ENCODE measurements at regions not wholly inside any gene's neighbourhood (a gene's known extent, or its start where the extent isn't known, plus 50 kb on each side); places are given as distances from the start of the nearest gene placed in this dataset.
"Not testable (repeated sequence)": the region's sequence is repeated elsewhere in the genome, so short reads cannot be mapped to it uniquely, and the experiment has no call there.

GRCh38 chr4:13989501-13989900 is 362.0 kb upstream of the BOD1L1 start:
- no peak for DNase-seq

- DNase-seq, result no peak
Measured at GRCh38 chr4:13990596-13991589, 363.4 kb upstream of the BOD1L1 start.

GRCh38 chr4:13992041-13992440 is 364.5 kb upstream of the BOD1L1 start:
- no peak for DNase-seq

- no peak for DNase-seq
Measured at GRCh38 chr4:13992975-13993520, 365.5 kb upstream of the BOD1L1 start.

GRCh38 chr4:13994016-13994415 is 366.5 kb upstream of the BOD1L1 start:
- DNase-seq, result no peak

DNA sequence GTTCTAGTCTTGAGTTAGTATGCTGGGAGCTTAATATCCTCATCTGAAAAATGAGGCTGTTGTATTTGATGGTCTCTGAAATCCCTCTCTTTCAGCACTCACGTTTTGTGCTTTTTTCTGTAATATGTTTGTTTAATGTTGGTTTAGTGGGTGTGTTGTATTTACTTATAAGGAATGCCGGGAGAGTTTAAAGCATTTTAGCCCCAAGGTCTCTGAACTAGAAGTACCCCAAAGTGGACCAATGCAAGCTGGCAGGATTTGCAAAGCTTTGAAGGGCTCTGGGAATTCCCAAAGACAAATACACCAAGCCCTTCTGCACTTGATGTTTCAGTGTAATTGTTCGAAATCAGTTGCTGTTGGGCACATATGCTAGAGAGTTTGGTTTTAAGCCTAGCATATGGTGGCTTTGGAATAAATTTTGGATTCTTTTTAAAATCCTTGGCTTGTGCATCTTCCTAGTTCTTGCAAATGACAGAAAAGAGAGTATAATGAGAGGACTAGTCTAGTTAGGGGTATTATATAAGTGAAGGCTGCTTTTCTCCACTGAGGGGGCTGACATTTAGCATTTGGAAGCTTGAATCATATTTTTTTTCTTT is 371.4 kb upstream of the BOD1L1 start:
- DNase-seq, result no peak

DNA sequence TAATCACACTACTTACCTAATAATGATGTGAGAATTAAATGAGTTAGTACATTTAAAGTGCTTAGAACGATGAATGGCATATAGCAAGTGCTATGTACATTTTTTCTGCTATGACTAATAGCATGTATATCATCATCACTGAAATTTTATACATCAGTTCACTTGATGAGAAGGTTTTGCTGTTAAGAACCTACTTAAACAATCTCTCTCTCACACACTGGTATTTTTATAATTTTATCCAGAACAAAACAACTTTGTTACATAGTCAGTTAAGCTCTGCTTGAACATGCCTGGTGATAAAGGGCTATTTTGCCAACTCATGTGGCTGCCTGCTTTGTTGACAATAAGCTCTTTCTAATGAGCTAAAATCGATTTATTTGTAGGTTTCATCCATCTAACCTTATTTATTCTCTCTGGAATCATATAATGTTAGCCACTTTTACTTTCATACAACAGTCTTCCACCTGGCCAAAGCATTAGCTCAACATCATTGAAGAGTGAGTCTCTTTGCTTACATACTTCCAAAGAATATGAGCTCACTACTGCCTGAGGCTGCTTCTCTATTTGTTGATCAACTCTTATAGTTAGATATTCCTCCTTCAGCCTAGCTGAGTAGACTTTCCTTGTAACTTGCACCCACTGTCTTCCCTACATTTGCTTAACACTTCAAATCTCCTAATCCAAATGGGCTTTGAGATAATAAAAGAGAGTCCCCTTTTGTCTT is 372.7 kb upstream of the BOD1L1 start:
- DNase-seq, result no peak

- not testable (repeated sequence) for DNase-seq
Measured at GRCh38 chr4:14002331-14002730, 374.8 kb upstream of the BOD1L1 start.

DNA sequence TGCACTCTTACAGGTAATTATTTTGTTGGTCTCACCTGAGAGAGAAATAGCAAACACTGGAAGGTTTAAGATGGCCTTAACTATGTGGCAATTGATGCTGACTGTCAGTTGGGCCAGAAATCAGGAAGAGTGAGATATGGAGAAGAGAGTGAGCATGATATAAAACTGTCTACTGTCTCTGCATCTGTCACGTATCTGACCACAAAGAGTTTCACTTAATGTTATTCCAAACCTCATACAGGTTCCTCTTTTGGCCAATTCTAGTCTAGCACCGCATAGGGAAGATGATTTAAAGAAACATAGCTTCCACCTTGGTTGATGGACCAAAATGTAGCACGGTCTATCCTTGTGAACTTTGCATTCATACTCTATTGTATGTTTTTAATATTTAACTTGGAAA is 381.0 kb upstream of the BOD1L1 start:
- DNase-seq, result no peak

DNA sequence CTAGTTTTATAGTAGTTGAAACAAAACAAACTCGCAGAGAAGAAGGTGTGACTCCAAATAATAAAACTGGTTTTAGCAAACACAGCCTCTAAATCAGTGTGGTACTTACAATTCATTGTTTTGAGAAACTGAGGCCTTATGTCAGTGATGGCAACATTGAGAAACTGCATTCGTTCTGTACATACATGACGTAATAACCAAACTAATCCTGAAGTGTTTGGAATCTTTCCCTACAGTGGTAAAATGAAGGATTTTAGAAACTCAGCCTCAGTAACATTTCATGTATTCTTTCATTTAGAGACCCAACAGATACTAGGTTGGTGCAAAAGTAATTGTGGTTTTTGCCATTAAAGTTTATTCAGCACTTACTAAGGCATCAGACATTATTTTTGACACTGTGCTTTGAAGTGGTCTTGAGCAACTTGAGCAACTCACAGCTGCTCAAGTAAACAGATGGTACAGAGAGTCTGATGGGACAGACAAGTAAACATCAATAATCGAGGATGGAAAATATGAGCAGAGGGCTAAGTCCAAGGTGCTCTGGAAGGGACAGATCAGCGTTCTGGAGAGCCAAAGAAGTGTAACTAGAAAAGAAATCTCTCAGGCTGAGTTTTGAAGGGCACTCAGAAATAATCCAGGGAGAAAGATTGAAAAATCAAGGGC is 390.8 kb upstream of the BOD1L1 start:
- no peak for DNase-seq

DNA sequence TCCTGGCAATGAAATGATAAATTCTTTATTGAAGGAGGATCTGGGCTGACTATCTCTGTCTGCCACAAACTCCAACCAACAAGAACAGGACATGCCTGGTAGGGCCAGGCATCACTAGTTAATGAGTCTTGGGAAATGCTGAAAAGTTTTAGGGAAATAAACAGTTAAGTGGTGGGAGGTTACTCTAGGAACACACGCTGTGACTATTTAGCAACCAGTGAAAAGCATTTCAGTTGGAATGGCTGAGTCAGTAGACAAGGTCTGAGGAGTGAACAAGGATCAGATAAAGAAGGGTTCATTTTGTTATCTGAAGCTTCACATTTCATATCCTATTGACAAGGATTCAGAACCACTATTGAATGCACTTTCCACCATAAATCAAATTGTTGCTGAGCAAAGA is 394.9 kb upstream of the BOD1L1 start:
- no peak for DNase-seq

DNA sequence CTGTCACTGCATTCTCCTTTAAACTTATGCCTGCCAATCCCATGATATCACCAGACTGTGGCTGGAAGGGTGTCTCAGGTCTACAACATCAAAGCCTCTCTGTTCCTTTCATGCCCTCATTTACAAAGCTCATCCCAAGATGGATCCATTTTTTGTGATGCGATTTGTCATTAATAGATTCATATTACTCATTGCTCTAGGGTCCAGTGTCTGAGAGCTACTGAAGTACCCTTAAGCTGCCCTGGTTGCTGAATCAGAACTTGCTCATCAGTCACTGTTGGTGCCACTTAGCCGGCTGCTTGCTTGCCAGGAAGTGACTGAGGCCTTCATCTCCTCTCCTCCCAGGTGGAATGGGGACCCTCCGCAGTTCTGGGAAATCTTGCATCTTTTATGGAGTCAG is 395.5 kb upstream of the BOD1L1 start:
- no peak for DNase-seq

DNA sequence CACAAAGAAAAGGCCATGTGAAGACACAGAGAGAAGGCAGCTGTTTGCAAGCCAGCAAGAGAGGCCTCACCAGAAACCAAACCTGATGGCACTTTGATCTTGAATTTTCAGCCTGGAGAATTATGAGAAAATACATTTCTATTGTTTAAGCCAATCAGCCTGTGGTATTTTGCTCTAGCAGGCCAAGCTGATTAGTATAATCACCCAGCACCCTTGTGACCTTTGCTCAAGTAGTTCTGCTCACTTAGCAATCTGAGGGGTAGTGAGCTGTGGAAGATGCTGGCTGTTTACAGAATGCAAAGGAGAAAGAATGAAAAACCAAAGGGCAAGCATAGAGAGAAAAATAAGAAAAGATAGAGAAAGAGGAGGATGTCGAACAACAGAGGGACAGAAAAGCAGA is 396.4 kb upstream of the BOD1L1 start:
- no peak for DNase-seq

GRCh38 chr4:14025111-14025510 is 397.6 kb upstream of the BOD1L1 start:
- DNase-seq, result no peak

- DNase-seq, result no peak
Measured at GRCh38 chr4:14025891-14026290, 398.4 kb upstream of the BOD1L1 start.

DNA sequence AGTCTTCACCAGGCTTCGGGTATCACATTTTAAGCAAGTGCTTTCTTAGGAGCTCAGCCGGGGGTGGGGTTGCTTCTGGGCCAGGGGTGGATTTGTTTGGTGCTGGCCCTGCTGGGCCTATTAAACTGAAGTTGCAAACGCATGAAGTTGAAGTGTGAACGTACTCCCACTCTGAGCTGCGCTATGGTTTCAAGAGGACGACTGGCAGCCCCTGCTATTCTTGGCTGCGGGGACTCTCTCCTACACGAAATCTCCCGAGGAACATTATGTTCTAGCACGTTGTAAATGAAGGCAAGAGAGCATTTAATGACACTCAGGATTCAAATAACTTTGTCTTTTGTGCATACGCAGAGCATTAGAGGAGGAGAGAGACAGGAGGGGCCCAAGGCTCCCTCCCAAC is 401.3 kb upstream of the BOD1L1 start:
- no peak for DNase-seq

GRCh38 chr4:14035076-14035475 is 407.6 kb upstream of the BOD1L1 start:
- DNase-seq, result no peak

GRCh38 chr4:14043203-14043602 is 415.7 kb upstream of the BOD1L1 start:
- no peak for DNase-seq

DNA sequence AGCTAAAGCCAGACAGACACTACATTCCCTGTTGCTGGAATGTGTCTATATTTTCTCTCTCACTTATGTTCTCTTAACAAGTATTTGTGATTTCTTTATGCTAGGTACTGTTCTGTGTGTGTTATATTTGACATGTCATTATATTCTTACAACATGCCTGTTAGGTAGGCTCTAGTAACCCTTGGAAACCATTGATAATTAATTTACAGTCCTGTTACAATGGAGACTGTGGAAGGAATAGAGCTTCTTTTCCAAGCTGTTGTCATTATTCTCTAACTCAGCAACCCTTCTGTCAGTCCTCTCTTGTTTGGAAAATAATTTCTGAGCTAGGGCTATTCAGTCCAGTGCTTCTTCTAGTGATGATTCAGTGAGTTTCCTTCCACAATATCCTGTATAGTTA is 419.1 kb upstream of the BOD1L1 start:
- no peak for DNase-seq

GRCh38 chr4:14047840-14048239 is 420.3 kb upstream of the BOD1L1 start:
- no peak for DNase-seq

GRCh38 chr4:14049946-14050345 is 422.4 kb upstream of the BOD1L1 start:
- DNase-seq, result no peak

DNA sequence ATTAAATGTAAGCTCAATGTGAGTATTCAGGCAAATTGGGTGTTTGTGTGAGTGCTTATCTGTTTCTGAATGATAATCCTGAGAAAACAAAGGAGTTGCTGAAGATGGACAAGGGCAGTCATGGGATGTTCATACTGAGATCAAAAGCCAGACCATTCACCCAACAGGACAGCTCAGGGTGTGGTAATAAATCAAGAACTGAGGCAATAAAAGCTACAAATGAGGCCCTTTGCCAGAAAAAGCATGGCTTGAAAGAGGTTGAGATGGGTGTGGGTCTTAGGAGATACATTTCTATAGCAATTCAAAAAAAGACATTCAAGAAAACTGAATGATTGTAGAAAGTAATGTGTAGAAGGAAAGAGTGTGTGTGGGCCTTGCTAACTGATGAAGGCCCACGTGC is 425.8 kb upstream of the BOD1L1 start:
- no peak for DNase-seq

DNA sequence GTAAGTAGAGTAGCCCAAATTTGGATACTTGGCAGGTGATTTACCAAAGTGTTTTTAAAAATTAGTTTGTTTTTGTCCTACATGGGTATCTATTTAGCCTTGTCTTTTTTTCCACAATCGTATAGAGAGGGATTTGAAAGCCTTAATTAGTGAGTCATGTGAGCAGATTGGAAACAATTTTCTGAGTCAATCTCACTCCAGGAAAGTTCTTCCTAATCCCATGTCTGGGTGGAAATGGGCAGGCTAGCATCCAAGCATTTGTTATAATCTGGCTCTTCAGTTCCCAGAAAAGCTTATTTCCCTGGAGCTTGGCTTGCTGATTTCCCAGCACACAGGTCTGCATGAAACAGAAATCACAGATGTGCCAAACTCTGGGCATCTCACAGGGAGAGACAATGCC is 426.9 kb upstream of the BOD1L1 start:
- DNase-seq, result no peak
